ENCODE measurements at regions not wholly inside any gene's neighbourhood (a gene's known extent, or its start where the extent isn't known, plus 50 kb on each side); places are given as distances from the start of the nearest gene placed in this dataset.

GRCh38 chr1:234667600-234668576 lies 57.9 kb upstream of the IRF2BP2 start (continued):
- peak; percentile 19; the same call in 1 of the 2 replicates for TF ChIP-seq ATF3 (IDR thresholded peaks at IDR 0.05)
- no peak for TF ChIP-seq ATF3 (CRISPR knock-in tag; conservative IDR thresholded peaks at IDR 0.05)

- intact Hi-C loops (cut with micrococcal nuclease) (no loop called here), in situ Hi-C loops (cut with MboI) (no loop called here)
- Histone ChIP-seq H3K9me1 (ENCODE audit: control insufficient read depth, insufficient read depth, low read length) (no peaks in the 10 kb centered on the region), H3K9me3 (replicated peaks; ENCODE audit: control insufficient read depth, insufficient read depth, low read depth, low read length) (peaks cover 11% of the 10 kb centered on the region), H3K4me2 (ENCODE audit: insufficient read depth, low read length) (no peak overlapping the region), H4K20me1 (replicated peaks; ENCODE audit: control insufficient read depth, insufficient read depth, low read length) (no peaks in the 10 kb centered on the region), H3K27ac (ENCODE audit: extremely low read depth, low read depth, low read length) (no peak overlapping the region), H3K4me3 (no peak overlapping the region), H3K36me3 (ENCODE audit: control insufficient read depth, insufficient read depth, low read length) (no peaks in the 10 kb centered on the region), H3K9ac (ENCODE audit: insufficient read depth in 1 of 2, low read depth in 2 of 2, low read length in 2 of 2) (no peak overlapping the region), H3K27me3 (ENCODE audit: control insufficient read depth in 2 of 2, insufficient read depth in 2 of 2, low read length in 2 of 2) (no peaks in the 10 kb centered on the region), H2AFZ (ENCODE audit: low read depth, low read length) (no peak overlapping the region), H3K79me2 (ENCODE audit: control insufficient read depth, insufficient read depth, low read length) (no peaks in the 10 kb centered on the region), H3K4me1 (replicated peaks in 1 of 2; ENCODE audit: control insufficient read depth in 2 of 2, insufficient read depth in 2 of 2, low read length in 2 of 2) (peaks cover 3 to 20% of the 10 kb centered on the region in 2 experiments; a peak in 3 of 5 replicates)
- FAIRE-seq, result no peak
- BruUV-seq (replicated peaks), result no TSS peak
- CTCF ChIA-PET (ENCODE audit: low intra/inter-chr PET ratio), result no interaction called here
- TF ChIP-seq MAFG (tag; conservative IDR thresholded peaks at IDR 0.05) (no peak), HIVEP1 (CRISPR knock-in tag; IDR thresholded peaks at IDR 0.05) (no peak), MYBL2 (IDR thresholded peaks at IDR 0.05; ENCODE audit: low read depth) (no peak), MYBL2 (CRISPR knock-in tag; IDR thresholded peaks at IDR 0.05; ENCODE audit: borderline replicate concordance) (no peak), MCM5 (IDR thresholded peaks at IDR 0.05; ENCODE audit: low read depth) (no peak), SRSF1 (IDR thresholded peaks at IDR 0.05; ENCODE audit: low read depth, low read length) (no peak), MIER1 (IDR thresholded peaks at IDR 0.05; ENCODE audit: low read depth) (no peak), ERF (CRISPR knock-in tag; IDR thresholded peaks at IDR 0.05) (no peak), SMAD4 (CRISPR knock-in tag; conservative IDR thresholded peaks at IDR 0.05) (no peak), CBX8 (IDR thresholded peaks at IDR 0.05; ENCODE audit: borderline replicate concordance, extremely low read depth, low read depth, low read length, poor library complexity, severe bottlenecking) (no peak), KLF1 (tag; IDR thresholded peaks at IDR 0.05) (no peak), PHB (CRISPR knock-in tag; IDR thresholded peaks at IDR 0.05) (no peak), CAMTA2 (CRISPR knock-in tag; conservative IDR thresholded peaks at IDR 0.05) (no peak)
- WGBS (ENCODE audit: insufficient coverage, low coverage, missing lambda C conversion rate), result 40% methylated on average over 4 of the region's 4 CpGs
- ATAC-seq, result no peak
- no peak for DNase-seq (ENCODE audit: extremely low read depth in 1 of 4, low spot score in 3 of 4)
- POLR2A ChIA-PET, result interaction anchor here (0.6 to 1.3 kb wide), 3 partner anchors 22 to 45 kb away, joined by 3 read pairs; no protein-coding TSS in a partner anchor
These were observed 56.8 kb upstream of the IRF2BP2 start for GRCh38 chr1:234666761-234667160.

Measured in K562 (cell line).